NCI-H146 treated with DMSO at 0.1 percent for 48 hours (cell line): ENCODE measurements at regions not wholly inside any gene's neighbourhood (a gene's known extent, or its start where the extent isn't known, plus 50 kb on each side); places are given as distances from the start of the nearest gene placed in this dataset.

ENCODE experiments used
- DNase-seq: peaks from one replicate; lab custom pipeline; 2025; ENCODE audit not compliant: unreplicated experiment; lab: John Stamatoyannopoulos, UW

DNA sequence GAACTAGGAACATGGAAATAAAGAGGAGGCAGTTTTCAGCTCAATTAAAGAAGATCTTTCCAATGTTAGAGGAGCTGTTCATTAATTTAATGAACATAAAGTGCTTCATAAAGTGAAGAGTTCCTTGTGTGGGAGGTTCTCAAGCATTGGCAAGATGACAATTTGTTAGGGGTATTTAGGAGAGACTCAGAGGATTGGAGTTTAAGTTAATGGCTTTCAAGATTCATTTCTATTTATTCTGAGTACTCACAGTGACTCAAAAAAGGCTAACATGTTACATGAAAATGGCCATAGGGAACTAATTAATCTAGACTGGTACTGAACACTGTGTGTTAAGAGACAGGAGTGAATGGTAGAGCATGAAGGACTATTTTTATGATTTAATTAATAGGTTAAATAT, 55.4 kb upstream of the CDH12 start:
- DNase-seq, result no peak

GRCh38 chr5:22908129-22908528, 55.0 kb upstream of the CDH12 start:
- no peak for DNase-seq
